ENCODE measurements at regions not wholly inside any gene's neighbourhood (a gene's known extent, or its start where the extent isn't known, plus 50 kb on each side); places are given as distances from the start of the nearest gene placed in this dataset.

DNA sequence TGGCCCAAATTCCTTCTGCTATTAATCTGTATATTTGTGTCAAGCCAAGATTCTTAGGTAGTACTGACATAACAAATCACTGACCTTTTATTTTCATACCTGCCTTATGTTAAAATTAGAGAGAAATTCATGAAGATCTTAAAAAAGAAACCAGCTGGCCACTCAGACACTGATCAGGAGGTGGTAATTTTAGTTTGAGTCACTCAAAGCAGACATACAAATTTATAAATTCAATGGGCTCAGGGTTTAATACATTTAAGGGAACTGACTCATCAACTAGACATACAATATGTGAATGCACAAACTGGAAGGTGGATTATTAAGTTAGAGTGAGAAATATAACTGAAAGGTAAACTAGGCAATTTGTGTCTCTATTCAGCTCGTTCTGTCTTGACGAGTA is 711.9 kb upstream of the EYS start:
- TF ChIP-seq, protein P1, sequence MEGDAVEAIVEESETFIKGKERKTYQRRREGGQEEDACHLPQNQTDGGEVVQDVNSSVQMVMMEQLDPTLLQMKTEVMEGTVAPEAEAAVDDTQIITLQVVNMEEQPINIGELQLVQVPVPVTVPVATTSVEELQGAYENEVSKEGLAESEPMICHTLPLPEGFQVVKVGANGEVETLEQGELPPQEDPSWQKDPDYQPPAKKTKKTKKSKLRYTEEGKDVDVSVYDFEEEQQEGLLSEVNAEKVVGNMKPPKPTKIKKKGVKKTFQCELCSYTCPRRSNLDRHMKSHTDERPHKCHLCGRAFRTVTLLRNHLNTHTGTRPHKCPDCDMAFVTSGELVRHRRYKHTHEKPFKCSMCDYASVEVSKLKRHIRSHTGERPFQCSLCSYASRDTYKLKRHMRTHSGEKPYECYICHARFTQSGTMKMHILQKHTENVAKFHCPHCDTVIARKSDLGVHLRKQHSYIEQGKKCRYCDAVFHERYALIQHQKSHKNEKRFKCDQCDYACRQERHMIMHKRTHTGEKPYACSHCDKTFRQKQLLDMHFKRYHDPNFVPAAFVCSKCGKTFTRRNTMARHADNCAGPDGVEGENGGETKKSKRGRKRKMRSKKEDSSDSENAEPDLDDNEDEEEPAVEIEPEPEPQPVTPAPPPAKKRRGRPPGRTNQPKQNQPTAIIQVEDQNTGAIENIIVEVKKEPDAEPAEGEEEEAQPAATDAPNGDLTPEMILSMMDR (IDR thresholded peaks at IDR 0.05), result no peak
- TF ChIP-seq POLR2A (IDR thresholded peaks at IDR 0.05), result no peak
